ENCODE measurements at regions not wholly inside any gene's neighbourhood (a gene's known extent, or its start where the extent isn't known, plus 50 kb on each side); places are given as distances from the start of the nearest gene placed in this dataset.
"Not testable (repeated sequence)": the region's sequence is repeated elsewhere in the genome, so short reads cannot be mapped to it uniquely, and the experiment has no call there.

- no peak for DNase-seq
Observed at GRCh38 chr2:156700681-156701080, 264.5 kb downstream of the GPD2 start.

- DNase-seq: no peak
Observed at GRCh38 chr2:156702541-156702940, 266.4 kb downstream of the GPD2 start.

- no peak for DNase-seq
Observed at GRCh38 chr2:156703642-156704041, 267.5 kb downstream of the GPD2 start.

DNA sequence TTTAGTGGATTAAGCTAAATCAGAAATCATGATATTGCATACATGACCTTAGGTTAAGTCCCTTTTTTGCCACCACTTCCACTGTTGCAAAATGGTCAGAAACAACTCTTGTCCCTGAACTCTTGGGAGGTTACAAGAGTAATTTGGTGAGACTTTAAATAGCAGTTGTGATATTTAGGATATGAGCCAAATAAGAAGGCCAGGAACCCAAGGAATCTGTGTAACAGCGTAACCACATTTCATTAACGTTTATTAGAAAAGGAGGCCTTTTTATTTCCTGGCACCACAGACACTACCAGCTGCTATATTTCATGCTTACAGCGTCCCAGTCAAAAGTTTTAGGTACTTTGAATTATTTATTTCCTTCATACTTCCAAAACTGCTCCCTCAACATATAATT is 268.0 kb downstream of the GPD2 start:
- no peak for DNase-seq

- no peak for DNase-seq
Observed at GRCh38 chr2:156704617-156705016, 268.4 kb downstream of the GPD2 start.

GRCh38 chr2:156706576-156706975 is 270.4 kb downstream of the GPD2 start:
- no peak for DNase-seq

- DNase-seq: no peak
Observed at GRCh38 chr2:156708051-156708450, 271.9 kb downstream of the GPD2 start.

DNA sequence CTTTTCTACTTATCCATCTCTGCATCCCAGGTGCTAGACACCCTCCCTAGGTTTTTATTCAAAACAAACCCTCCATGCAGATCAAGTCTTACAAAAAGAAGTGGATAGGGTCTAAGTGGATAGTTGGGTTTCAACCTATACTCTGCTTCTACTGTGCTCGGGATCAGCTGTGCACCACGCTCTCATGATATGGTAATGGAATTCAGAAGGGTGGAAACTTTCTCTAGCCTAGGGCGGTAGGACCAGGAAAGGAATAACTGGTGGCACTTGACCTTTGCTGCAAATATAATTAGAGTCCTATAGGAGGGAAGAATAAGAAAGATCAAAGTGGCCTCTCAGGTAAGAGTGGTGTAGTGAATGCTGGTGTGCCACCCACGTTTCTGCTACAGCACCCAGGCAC is 272.9 kb downstream of the GPD2 start:
- DNase-seq: no peak

GRCh38 chr2:156719036-156719435 is 282.9 kb downstream of the GPD2 start:
- DNase-seq: no peak

DNA sequence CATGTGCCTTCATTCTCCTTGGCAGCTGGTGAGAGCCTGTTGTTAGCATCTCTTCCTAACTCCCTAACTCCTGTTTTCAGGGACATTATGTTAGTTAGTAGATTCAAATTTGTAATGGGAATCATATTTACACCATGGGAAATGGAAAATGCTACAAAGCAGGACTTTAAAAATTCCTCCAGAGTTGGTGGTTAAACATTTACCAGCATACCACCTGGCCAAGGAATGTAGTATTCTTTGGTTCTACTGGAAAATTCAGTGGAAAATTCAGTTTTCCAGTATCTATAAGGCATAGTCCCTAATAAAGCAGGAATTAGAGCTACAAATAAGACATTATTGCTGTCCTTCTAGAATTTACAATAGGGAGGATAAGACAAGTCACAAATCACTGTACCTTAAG is 291.7 kb downstream of the GPD2 start:
- no peak for DNase-seq

GRCh38 chr2:156728328-156728727 is 292.1 kb downstream of the GPD2 start:
- DNase-seq: no peak

- no peak for DNase-seq
Observed at GRCh38 chr2:156731506-156731905, 295.3 kb downstream of the GPD2 start.

GRCh38 chr2:156736950-156737349 is 300.8 kb downstream of the GPD2 start:
- DNase-seq: no peak

DNA sequence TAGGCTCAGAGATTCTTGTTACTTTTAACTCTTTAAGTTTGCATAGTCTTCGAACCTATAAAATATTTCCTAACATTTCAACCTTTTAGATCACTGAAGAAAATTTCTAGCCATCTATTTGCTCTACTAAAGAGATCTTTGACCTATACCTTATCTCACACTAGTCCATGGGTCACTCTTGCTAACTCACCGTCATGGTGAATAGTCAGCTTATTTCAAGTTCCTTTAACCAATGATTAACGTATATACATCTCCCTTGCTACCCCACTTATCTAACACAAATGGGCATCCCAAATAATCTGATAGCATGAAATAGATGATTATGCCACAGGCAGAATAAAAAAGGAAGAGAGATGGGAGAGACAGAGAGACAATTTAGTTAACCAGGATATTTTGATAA is 303.1 kb downstream of the GPD2 start:
- DNase-seq: no peak

- no peak for DNase-seq
Observed at GRCh38 chr2:156745619-156746018, 309.4 kb downstream of the GPD2 start.

DNA sequence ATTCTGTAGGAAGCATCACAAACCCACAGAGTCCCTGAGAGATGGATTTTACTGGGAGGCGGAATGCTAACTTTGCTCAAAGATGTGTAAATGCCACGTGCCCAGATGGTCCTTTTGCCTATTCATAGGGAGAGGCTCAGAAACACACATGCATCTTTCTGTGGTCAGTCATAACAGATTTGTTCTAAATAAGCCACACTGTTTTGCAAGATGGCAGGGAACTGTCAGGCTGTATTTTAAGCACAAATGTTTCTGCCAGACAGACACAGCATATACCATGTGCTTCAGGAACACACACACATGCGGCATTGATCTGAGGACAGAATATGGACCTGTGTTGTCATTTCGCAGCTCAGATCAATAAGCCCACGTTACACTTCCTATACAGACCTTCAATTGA is 312.0 kb downstream of the GPD2 start:
- DNase-seq: no peak

GRCh38 chr2:156752042-156752441 is 315.9 kb downstream of the GPD2 start:
- DNase-seq: no peak

DNA sequence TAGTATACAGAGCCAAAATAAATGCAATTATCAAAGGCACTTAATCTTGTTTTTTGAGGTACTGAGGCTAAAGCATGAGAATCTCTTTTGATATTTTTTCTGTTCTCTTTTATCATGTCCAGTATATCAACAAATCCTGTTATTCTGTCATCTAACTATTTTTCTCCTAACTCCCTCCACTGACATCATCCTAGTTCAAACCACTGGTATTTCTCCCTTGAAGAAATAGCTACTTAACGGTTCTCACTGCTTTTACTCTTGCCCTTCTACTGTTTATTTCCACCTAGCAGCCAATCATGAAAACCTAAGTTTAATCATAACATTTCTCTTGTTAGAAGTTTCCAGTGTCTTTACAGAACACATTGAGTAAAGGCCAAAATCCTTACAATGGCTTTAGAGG is 317.6 kb downstream of the GPD2 start:
- DNase-seq: no peak

- DNase-seq: no peak
Observed at GRCh38 chr2:156756516-156756915, 320.3 kb downstream of the GPD2 start.

DNA sequence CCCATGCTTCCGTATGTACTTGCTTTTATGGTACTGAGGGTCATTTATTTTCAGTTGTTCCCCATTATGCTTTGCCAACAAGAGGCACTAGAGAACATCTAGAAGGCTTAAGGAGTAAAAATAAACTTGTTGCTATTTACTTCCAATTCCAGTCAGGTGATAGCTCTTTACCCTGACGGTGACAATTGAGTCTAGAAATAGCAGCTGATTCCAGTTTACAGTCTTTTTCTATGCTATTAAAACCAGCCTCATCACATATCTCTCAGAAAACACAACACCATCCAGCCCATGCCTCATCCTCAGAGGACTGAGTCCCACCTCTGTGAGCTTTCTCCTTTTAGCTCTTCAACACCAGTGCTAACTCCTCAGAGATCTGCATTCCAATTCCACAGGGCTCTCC is 327.0 kb downstream of the GPD2 start:
- no peak for DNase-seq

- no peak for DNase-seq
Observed at GRCh38 chr2:156765043-156765442, 328.9 kb downstream of the GPD2 start.

DNA sequence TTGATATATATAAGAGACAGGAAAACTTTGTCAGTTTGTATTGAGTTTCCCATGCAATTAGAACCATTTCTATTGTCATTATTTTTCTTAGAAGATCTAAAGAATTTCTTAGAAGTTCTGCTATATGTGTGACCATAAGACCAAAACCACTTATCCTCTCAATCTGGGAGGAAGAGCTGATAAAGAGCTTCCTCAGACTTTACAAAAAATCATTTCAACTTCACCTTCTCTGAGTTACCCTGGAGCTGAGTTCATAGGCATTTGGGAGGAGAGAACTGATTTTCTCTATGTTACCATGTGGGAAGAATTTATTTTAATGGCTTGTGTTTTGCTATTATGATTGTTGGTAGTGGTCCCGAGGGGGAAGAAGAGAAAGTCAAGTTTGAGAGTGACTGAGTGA is 329.3 kb downstream of the GPD2 start:
- DNase-seq: no peak

DNA sequence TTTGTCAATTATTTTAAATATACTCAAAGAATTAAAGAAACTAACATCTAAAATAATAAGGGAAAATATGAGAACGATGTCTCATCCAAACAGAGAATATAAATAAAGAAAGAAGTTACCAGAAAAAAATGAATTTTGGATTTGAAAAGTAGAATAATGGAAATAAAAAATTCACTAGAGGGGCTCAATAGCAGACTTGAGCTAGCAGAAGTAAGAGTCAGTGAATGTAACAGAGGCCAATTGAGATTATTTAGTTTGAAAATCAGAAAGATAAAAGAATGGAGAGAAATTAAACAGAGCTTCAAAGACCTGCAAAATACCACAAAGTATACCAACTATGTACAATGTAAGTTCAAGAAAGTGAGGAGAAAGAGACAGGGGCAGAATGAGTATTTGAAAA is 333.6 kb downstream of the GPD2 start:
- no peak for DNase-seq

- no peak for DNase-seq
Observed at GRCh38 chr2:156778916-156779315, 342.7 kb downstream of the GPD2 start.

DNA sequence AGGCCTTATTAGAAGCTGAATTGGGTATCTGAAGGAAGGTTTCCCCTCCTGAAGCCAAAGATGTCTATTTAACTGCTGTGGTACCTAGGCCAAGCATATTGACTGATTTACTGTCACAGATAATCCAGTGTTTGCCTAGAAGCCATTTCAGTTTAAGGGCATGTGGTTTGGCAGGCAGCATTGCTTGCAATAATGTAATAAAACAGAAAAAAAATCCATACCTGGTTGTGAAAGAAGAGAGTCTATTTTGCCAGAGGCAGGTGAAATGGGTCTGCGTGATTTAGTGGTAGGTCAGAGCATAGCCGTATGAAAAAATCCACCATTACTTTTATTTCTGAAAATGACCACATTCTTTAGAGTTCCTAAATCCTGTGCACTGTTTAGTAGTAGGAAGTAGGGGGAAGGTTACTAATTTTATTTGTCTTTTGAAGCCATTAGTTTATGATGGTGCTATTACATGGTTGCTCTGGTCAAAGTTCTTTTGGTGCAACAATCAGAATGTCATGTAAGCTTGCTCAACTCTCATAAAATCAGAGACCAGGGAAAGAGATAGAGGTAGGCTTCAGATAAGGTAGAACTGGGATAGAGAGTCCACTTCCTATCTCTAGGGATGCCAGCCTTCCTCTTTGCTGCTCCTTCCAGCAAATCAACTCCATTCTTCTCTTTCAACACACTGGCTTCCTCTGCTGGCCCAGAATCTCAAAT is 343.4 kb downstream of the GPD2 start:
- peak; percentile 9 for DNase-seq

DNA sequence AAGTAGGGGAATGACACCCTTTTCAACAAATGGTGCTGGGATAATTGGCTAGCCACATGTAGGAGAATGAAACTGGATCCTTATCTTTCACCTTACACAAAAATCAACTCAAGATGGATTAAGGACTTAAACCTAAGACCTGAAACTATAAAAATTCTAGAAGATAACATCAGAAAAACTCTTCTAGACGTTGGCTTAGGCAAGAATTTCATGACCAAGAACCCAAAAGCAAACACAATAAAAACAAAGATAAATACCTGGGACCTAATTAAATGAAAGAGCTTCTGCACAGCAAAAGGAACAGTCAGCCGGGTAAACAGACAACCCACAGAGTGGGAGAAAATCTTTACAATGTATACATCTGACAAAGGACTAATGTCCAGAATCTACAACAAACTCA is 345.5 kb downstream of the GPD2 start:
- DNase-seq: not testable (repeated sequence)

Data from NCI-H2029 (cell line).